NT2/D1 (cell line): ENCODE measurements at regions not wholly inside any gene's neighbourhood (a gene's known extent, or its start where the extent isn't known, plus 50 kb on each side); places are given as distances from the start of the nearest gene placed in this dataset.

Experiments used
- YY1 ChIP-seq: IDR thresholded peaks from 2 replicates; pipeline ENCODE4 v1.6.1; 2011; ENCODE audit not compliant: insufficient read length, insufficient read depth
- ZNF274 ChIP-seq: IDR thresholded peaks from 2 replicates; pipeline ENCODE4 v1.6.1; 2011; ENCODE audit warnings: mild to moderate bottlenecking, low read depth, low read length

- TF ChIP-seq YY1, result no peak
- TF ChIP-seq ZNF274, result no peak
Measured at GRCh38 chr5:74279244-74279643, 361.3 kb downstream of the ENC1 start.
